ENCODE measurements at regions not wholly inside any gene's neighbourhood (a gene's known extent, or its start where the extent isn't known, plus 50 kb on each side); places are given as distances from the start of the nearest gene placed in this dataset.
"Not testable (repeated sequence)": the region's sequence is repeated elsewhere in the genome, so short reads cannot be mapped to it uniquely, and the experiment has no call there.

- DNase-seq (ENCODE audit: low spot score) = no peak
Measured at GRCh38 chr5:156170351-156170961, 156.5 kb upstream of the SGCD start.

- DNase-seq (ENCODE audit: low spot score) = no peak
Measured at GRCh38 chr5:156174225-156174624, 152.7 kb upstream of the SGCD start.

GRCh38 chr5:156178117-156178516, 148.8 kb upstream of the SGCD start:
- no peak for DNase-seq (ENCODE audit: low spot score)

- DNase-seq (ENCODE audit: low spot score) = no peak
Measured at GRCh38 chr5:156181656-156182055, 145.3 kb upstream of the SGCD start.

- no peak for DNase-seq (ENCODE audit: low spot score)
Measured at GRCh38 chr5:156182174-156182967, 144.6 kb upstream of the SGCD start.

GRCh38 chr5:156186760-156187159, 140.2 kb upstream of the SGCD start:
- DNase-seq (ENCODE audit: low spot score) = no peak

GRCh38 chr5:156188016-156188415, 138.9 kb upstream of the SGCD start:
- DNase-seq (ENCODE audit: low spot score) = no peak

GRCh38 chr5:156189628-156190027, 137.3 kb upstream of the SGCD start:
- no peak for DNase-seq (ENCODE audit: low spot score)

GRCh38 chr5:156191547-156191946, 135.4 kb upstream of the SGCD start:
- no peak for DNase-seq (ENCODE audit: low spot score)

GRCh38 chr5:156197042-156197635, 129.8 kb upstream of the SGCD start:
- DNase-seq (ENCODE audit: low spot score) = no peak

- DNase-seq (ENCODE audit: low spot score) = no peak
Measured at GRCh38 chr5:156199045-156199444, 127.9 kb upstream of the SGCD start.

GRCh38 chr5:156200938-156201787, 125.8 kb upstream of the SGCD start:
- no peak for DNase-seq (ENCODE audit: low spot score)

GRCh38 chr5:156201788-156202403, 125.1 kb upstream of the SGCD start:
- DNase-seq (ENCODE audit: low spot score) = no peak

- DNase-seq (ENCODE audit: low spot score) = no peak
Measured at GRCh38 chr5:156208271-156208670, 118.7 kb upstream of the SGCD start.

- no peak for DNase-seq (ENCODE audit: low spot score)
Measured at GRCh38 chr5:156218367-156219158, 108.4 kb upstream of the SGCD start.

GRCh38 chr5:156219483-156220005, 107.4 kb upstream of the SGCD start:
- no peak for DNase-seq (ENCODE audit: low spot score)

- DNase-seq (ENCODE audit: low spot score) = no peak
Measured at GRCh38 chr5:156221816-156222215, 105.1 kb upstream of the SGCD start.

- no peak for DNase-seq (ENCODE audit: low spot score)
Measured at GRCh38 chr5:156223547-156223946, 103.4 kb upstream of the SGCD start.

- not testable (repeated sequence) for DNase-seq (ENCODE audit: low spot score)
Measured at GRCh38 chr5:156226485-156226884, 100.5 kb upstream of the SGCD start.

- no peak for DNase-seq (ENCODE audit: low spot score)
Measured at GRCh38 chr5:156230887-156231286, 96.1 kb upstream of the SGCD start.

Data from mesenteric fat pad (tissue), 1 donor.